ENCODE measurements at regions not wholly inside any gene's neighbourhood (a gene's known extent, or its start where the extent isn't known, plus 50 kb on each side); places are given as distances from the start of the nearest gene placed in this dataset.

DNA sequence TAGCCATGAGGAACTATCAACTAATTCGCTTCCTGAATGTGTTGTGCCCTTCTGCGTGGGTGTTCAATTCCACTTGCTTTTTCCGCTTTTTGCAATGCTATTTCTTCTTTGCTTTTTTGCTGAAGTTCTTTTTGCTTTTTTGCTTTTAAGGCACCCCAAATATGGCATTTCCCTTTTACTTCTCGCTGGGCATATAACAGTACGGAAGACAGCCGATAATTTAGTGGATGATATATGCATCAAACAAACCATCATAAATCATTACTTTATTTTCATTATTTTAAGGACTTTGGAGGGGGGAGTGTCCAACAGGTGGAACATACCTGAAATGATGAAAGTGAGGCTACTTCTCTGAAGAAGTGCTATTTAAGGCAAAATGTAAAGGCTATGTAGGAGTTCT is 277.0 kb upstream of the MTPN start:
- no peak overlapping the region for H3K27ac ChIP-seq (ENCODE audit: low read depth)
- no peak for DNase-seq (ENCODE audit: extremely low spot score)
- no peaks in the 10 kb centered on the region for H3K36me3 ChIP-seq (ENCODE audit: insufficient read depth)
- H3K4me1 ChIP-seq (ENCODE audit: insufficient read depth), result no peaks in the 10 kb centered on the region
- no peak overlapping the region for H3K4me3 ChIP-seq (ENCODE audit: low read depth, low read length)
- 81% methylated on average over 6 of the region's 6 CpGs for whole genome bisulfite sequencing

DNA sequence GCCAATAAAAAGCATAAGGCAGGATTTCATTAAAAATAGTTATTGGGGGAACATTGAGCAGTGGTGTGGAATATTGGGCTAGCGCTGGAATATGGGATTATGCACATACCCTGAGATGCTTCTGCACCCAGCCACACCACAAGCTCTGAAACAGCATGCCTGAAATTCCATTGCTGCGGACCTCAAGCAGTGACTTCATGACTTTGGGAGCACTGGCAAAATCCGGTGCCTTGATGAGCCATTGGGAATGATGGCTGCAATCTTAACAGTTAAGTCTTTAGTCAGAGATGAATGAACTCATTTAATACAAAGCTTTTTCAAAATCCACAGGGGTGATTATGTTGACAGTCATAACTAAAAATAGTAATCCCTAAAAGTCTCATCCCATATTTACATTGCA is 274.7 kb upstream of the MTPN start:
- H3K4me3 ChIP-seq (ENCODE audit: low read depth, low read length), result no peak overlapping the region
- no peak for DNase-seq (ENCODE audit: extremely low spot score)
- H3K4me1 ChIP-seq (ENCODE audit: insufficient read depth), result no peaks in the 10 kb centered on the region
- 76% methylated on average over 3 of the region's 3 CpGs for WGBS
- no peaks in the 10 kb centered on the region for H3K36me3 ChIP-seq (ENCODE audit: insufficient read depth)
- H3K27ac ChIP-seq (ENCODE audit: low read depth), result no peak overlapping the region

DNA sequence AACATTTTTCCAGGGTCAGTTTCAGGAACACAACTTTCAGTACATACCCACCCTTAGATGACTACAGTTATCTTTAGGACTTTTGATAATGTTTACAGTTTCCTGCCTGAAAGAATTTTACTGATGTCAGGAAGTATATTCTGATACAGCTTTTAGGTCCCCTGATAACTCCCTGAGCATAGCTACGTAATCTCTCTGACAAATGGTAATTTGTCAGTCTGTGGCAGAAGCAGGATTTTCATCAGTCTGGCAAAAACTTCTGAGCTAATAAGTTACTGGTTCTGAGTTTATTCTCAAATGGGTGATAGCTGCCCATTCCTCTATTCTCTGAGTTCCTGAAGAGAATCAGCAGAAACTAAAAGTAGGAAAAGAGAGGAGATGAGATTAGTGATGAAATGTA is 270.1 kb upstream of the MTPN start:
- no peaks in the 10 kb centered on the region for H3K36me3 ChIP-seq (ENCODE audit: insufficient read depth)
- no peak overlapping the region for H3K4me3 ChIP-seq (ENCODE audit: low read depth, low read length)
- H3K27ac ChIP-seq (ENCODE audit: low read depth), result no peak overlapping the region
- no peak for DNase-seq (ENCODE audit: extremely low spot score)
- H3K4me1 ChIP-seq (ENCODE audit: insufficient read depth), result no peaks in the 10 kb centered on the region
- 48% methylated on average over 1 of the region's 1 CpG for WGBS

DNA sequence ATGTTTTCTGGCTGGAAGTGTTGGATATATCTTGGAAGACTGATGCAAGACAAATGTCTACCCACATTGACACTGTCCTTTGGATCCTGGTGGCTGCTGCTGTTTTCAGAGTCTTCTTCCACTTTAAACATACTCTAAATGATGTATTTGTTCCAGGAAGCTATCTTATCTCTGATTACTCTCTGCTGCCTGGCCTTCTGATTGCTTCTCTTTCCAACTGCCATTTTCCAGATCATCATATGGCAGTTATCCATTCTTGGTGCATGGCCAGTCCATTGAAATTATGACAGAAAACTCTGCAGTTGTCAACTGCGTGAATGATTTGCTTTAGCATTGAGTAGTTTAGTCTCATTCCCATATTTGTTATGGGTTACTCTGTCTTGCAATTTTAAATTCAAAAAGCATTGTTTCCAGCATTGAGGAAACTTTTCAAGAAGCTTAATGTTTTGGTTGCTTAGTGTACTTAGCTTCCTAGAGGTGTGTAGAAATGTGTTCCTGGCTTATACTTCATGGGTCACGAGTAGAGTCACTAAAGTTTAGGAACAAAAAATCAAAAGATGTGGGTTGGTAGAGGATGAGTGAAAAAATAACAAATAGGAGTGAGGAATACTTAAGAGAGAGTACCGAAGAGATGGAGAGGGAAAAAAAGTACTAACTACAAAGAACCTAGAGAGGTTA is 268.3 kb upstream of the MTPN start:
- no peak for DNase-seq (ENCODE audit: extremely low spot score)
- H3K27ac ChIP-seq (ENCODE audit: low read depth), result no peak overlapping the region
- WGBS, result 87% methylated on average over 3 of the region's 3 CpGs
- H3K4me3 ChIP-seq (ENCODE audit: low read depth, low read length), result no peak overlapping the region
- H3K4me1 ChIP-seq (ENCODE audit: insufficient read depth), result no peaks in the 10 kb centered on the region
- no peaks in the 10 kb centered on the region for H3K36me3 ChIP-seq (ENCODE audit: insufficient read depth)

DNA sequence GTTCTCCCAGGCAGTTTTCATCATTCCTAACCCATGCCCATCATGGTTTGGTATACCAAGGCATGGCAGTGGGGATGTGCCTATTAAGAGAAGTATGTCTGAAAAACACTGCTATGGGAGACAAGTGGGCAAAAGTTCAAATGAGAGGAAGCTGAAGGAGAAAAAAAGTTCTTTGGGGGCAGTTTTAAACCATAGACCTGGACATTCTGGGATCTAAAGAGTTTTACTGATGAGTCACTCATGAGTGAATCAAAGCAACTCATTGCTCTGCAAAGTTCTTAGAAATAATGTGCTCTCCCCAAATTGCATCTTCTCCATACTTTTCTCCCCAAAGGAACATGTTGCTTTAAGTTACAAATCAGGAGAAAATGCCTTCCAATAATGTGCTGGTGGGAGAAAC is 256.9 kb upstream of the MTPN start:
- no peak for DNase-seq (ENCODE audit: extremely low spot score)
- Histone ChIP-seq H3K36me3 (ENCODE audit: insufficient read depth) (no peaks in the 10 kb centered on the region), H3K4me1 (ENCODE audit: insufficient read depth) (no peaks in the 10 kb centered on the region), H3K4me3 (ENCODE audit: low read depth, low read length) (no peak overlapping the region), H3K27ac (ENCODE audit: low read depth) (no peak overlapping the region)

DNA sequence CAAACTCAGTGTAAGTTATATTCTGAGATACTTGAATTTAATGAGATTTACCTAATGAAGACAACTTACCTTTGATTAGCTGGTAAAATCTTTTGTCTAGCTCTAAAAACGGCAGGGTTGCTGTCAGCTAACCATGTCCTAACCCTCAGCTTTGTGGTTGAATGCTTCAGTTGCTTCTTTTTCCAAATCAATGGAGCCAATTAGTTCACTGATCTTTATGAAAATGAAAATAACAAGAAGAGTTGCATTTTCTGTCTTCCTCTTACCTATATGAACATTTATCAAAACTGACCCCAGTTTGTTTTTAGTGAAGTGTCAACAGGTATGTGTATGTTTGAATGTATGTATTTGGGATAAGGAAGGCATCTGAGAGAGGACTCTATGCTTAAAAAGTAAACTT is 253.1 kb upstream of the MTPN start:
- 69% methylated on average over 1 of the region's 1 CpG for WGBS
- no peaks in the 10 kb centered on the region for H3K36me3 ChIP-seq (ENCODE audit: insufficient read depth)

DNA sequence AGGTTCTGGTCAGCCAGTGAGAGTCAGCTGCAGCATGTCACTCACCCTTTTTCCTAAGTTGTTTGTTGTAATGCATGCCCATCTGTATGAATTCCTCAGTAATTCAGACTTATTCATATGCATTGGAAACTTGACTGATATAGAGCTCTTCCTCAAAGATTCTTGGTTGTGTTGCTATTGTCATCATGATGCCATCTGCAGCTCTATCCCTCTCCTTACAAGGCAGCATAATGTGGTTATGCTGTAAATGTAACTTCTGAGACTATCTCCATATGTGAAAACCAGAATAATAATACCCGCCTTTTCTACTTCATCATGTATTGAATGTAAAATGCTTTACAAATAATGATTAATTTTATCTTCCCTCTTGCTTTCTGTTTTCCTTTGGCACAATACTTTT is 252.6 kb upstream of the MTPN start:
- Histone ChIP-seq H3K36me3 (ENCODE audit: insufficient read depth) (no peaks in the 10 kb centered on the region), H3K27ac (ENCODE audit: low read depth) (no peak overlapping the region), H3K4me1 (ENCODE audit: insufficient read depth) (no peaks in the 10 kb centered on the region), H3K4me3 (ENCODE audit: low read depth, low read length) (no peak overlapping the region)
- 96% methylated on average over 1 of the region's 1 CpG for WGBS
- DNase-seq (ENCODE audit: extremely low spot score), result no peak

More for the DNA sequence above, 253.1 kb upstream of the MTPN start:
- H3K4me1 ChIP-seq (ENCODE audit: insufficient read depth), result no peaks in the 10 kb centered on the region
- DNase-seq (ENCODE audit: extremely low spot score), result no peak
- no peak overlapping the region for H3K27ac ChIP-seq (ENCODE audit: low read depth)
- no peak overlapping the region for H3K4me3 ChIP-seq (ENCODE audit: low read depth, low read length)

DNA sequence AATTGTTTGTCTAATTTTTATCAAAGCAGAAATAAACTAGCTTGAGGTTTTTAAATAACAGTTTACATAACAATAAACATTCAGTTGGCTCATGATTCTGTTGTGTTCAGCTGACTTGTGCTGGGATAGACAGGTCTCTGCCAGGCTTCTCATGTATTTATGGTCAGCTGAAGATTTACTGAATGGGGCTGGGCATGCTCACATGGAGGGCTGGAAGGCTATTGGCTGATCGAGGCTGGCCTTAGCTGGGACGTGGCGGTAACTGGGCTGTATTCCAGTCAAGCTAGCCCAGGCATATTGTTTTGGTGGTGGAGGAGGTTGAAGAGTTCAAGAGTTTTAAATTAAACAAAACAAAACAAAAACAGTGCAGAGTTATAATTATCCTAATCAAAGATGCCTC is 251.0 kb upstream of the MTPN start:
- Histone ChIP-seq H3K27ac (ENCODE audit: low read depth) (no peak overlapping the region), H3K4me3 (ENCODE audit: low read depth, low read length) (no peak overlapping the region), H3K4me1 (ENCODE audit: insufficient read depth) (no peaks in the 10 kb centered on the region), H3K36me3 (ENCODE audit: insufficient read depth) (no peaks in the 10 kb centered on the region)
- 50% methylated on average over 3 of the region's 3 CpGs for WGBS
- DNase-seq (ENCODE audit: extremely low spot score), result no peak

DNA sequence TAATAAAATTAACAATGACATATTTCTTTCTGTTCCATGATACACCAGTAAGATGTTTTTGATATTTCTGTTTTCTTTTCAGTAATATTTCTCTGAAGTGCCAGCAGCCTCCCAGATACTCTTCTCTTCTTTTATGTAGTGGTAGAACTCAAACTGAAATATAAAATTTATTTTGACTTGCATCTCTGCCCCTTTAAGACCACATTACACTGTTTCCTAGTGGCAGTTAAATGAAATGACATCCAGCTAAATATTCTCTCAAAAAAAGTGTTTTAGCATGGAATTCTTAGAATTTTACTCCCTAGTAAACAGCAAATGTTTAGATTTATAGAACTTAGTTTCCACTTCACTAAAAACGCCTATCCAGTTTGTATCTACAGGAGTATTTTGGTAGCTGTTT is 237.2 kb upstream of the MTPN start:
- Histone ChIP-seq H3K4me3 (ENCODE audit: low read depth, low read length) (no peak overlapping the region), H3K4me1 (ENCODE audit: insufficient read depth) (no peaks in the 10 kb centered on the region), H3K36me3 (ENCODE audit: insufficient read depth) (no peaks in the 10 kb centered on the region), H3K27ac (ENCODE audit: low read depth) (no peak overlapping the region)
- 70% methylated on average over 1 of the region's 1 CpG for whole genome bisulfite sequencing
- no peak for DNase-seq (ENCODE audit: extremely low spot score)

DNA sequence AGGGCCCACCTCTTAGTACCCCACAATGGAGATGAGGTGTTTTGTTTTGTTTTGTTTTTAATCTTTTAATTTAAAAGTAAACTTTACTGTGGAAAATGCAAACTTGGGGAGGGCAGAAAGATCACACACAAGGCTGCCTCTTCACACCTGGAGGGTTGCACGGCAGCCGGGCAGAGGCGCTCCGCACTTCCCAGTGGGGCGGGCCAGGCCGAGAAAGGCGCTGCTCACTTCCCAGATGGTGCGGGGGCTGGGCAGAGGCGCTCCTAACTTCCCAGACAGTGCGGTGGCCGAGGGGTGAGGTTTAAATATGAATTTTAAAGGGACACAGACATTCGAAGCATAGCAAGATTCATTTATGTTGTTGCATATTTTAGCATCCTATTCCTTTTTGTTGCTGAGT is 235.9 kb upstream of the MTPN start:
- no peaks in the 10 kb centered on the region for H3K36me3 ChIP-seq (ENCODE audit: insufficient read depth)
- H3K4me1 ChIP-seq (ENCODE audit: insufficient read depth), result no peaks in the 10 kb centered on the region
- 92% methylated on average over 12 of the region's 12 CpGs for WGBS
- no peak overlapping the region for H3K4me3 ChIP-seq (ENCODE audit: low read depth, low read length)
- no peak overlapping the region for H3K27ac ChIP-seq (ENCODE audit: low read depth)
- no peak for DNase-seq (ENCODE audit: extremely low spot score)

DNA sequence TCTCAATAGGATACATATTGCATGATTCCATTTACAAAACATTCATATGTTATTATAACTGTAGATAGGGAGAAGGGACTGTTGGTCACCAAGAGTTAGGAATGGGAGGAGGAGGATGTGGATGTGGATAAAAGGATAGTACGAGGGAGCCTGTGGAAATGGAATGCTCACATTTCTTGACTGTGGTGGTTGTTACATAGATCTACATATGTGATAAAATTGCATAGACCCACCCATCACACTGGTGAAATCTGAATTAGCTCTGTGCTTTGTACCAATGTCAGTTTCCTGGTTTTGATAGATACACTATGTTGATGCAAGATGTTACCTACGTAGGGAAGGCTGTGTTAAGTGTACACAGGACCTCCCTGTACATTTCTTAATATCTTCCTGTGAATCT is 233.5 kb upstream of the MTPN start:
- H3K4me1 ChIP-seq (ENCODE audit: insufficient read depth), result no peaks in the 10 kb centered on the region
- H3K4me3 ChIP-seq (ENCODE audit: low read depth, low read length), result no peak overlapping the region
- DNase-seq (ENCODE audit: extremely low spot score), result no peak
- no peak overlapping the region for H3K27ac ChIP-seq (ENCODE audit: low read depth)
- WGBS, result 86% methylated on average over 2 of the region's 2 CpGs
- no peaks in the 10 kb centered on the region for H3K36me3 ChIP-seq (ENCODE audit: insufficient read depth)

DNA sequence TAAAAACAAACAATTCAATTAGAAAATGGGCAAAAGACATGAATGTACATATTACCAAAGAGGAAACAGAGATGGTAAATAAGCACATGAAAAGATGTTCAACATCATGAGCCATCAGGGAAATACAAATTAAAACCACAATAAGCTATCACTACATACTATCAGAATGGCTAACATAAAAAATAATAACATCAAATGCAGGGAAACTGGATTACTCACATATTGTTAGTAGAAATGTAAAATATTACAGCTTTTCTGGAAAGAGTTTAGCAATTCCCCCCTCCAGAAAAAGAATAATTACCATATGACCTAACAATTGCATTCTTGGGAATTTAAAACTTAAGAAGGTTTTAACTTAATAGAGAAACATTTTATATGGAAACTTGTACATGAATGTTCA is 232.9 kb upstream of the MTPN start:
- H3K4me1 ChIP-seq (ENCODE audit: insufficient read depth), result no peaks in the 10 kb centered on the region
- no peak overlapping the region for H3K4me3 ChIP-seq (ENCODE audit: low read depth, low read length)
- H3K27ac ChIP-seq (ENCODE audit: low read depth), result no peak overlapping the region
- no peak for DNase-seq (ENCODE audit: extremely low spot score)
- H3K36me3 ChIP-seq (ENCODE audit: insufficient read depth), result no peaks in the 10 kb centered on the region

DNA sequence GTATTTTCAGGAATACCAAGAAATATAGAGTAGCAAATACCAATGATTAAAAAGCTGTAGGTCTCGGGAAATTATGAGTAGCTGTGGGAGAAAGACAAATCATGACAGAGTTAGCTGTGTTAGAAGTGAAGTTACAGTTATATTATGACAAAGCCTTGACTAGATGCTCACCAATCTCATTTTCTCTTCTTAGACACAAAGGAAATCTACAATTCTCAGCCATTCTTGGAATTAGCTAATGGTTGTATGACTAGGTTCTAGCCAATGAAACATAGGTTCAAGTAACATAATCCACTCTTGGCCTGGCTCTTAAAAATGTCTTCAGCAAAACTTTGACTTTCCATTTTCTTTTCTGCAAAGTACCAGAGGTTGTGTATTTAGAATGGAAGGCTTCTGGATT is 228.8 kb upstream of the MTPN start:
- no peak for DNase-seq (ENCODE audit: extremely low spot score)
- no peaks in the 10 kb centered on the region for H3K36me3 ChIP-seq (ENCODE audit: insufficient read depth)
- no peak overlapping the region for H3K27ac ChIP-seq (ENCODE audit: low read depth)
- WGBS, result 85% methylated on average over 1 of the region's 1 CpG
- H3K4me3 ChIP-seq (ENCODE audit: low read depth, low read length), result no peak overlapping the region
- no peaks in the 10 kb centered on the region for H3K4me1 ChIP-seq (ENCODE audit: insufficient read depth)

DNA sequence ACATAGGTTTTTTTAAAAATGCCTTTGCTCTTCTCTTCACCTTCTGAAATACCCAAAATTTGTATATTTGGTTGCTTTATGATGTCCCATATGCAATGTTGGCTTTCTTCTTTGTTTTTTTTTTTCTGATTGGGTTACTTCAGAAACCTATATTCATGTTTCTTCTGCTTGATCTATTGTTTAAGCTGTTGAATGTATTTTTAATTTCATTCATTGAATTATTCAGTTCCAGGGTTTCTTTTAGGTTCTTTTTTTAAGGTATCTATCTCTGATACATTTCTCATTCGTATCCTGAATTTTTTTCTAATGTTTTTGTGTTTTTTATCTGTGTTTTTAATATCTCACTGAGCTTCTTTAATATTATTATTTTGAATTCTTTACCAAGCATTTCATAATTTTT is 221.0 kb upstream of the MTPN start:
- Histone ChIP-seq H3K4me1 (ENCODE audit: insufficient read depth) (no peaks in the 10 kb centered on the region), H3K36me3 (ENCODE audit: insufficient read depth) (no peaks in the 10 kb centered on the region), H3K4me3 (ENCODE audit: low read depth, low read length) (no peak overlapping the region), H3K27ac (ENCODE audit: low read depth) (no peak overlapping the region)
- no peak for DNase-seq (ENCODE audit: extremely low spot score)
- WGBS, result 74% methylated on average over 1 of the region's 1 CpG

DNA sequence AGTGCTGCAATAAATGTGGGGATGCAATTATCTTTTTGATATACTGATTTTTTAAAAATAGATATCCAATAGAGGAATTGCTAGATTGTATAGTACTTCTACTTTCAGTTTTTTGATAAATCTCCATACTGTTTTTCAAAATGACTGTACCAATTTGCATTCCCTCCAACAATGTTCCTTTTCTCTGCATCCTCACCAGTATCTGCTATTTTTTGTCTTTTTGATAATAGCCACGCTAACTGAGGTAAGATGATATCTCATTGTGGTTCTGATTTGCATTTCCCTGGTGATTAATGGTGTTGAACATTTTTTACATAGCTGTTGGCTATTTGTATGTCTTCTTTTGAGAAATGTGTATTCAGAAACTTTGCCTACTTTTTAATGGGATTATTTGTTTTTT is 217.7 kb upstream of the MTPN start:
- H3K36me3 ChIP-seq (ENCODE audit: insufficient read depth), result no peaks in the 10 kb centered on the region
- WGBS, result 95% methylated on average over 1 of the region's 1 CpG
- H3K4me1 ChIP-seq (ENCODE audit: insufficient read depth), result no peaks in the 10 kb centered on the region
- DNase-seq (ENCODE audit: extremely low spot score), result no peak
- H3K27ac ChIP-seq (ENCODE audit: low read depth), result no peak overlapping the region
- no peak overlapping the region for H3K4me3 ChIP-seq (ENCODE audit: low read depth, low read length)
